ENCODE measurements at regions not wholly inside any gene's neighbourhood (a gene's known extent, or its start where the extent isn't known, plus 50 kb on each side); places are given as distances from the start of the nearest gene placed in this dataset.

DNA sequence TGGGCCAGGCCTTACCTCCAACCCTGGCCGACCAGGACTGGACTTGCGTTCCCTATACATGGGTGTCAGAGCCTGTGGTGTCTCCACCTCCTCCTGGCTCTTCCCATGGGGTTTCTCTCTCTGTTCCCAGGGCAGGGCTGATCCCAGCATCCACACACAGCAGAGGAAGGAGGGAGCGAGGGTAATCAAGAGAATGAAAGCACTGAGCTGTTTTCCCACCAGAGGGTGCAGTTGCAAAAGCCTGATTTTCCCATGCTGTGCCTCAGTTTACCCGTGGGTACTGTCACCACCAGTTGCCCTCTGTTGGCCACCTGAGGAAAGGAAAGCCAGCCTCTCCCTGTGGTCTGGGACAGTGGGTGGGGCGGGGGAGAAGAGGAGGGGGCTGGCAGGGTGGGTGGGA, 249.7 kb upstream of the GSE1 start:
- Histone ChIP-seq H3K27me3 (ENCODE audit: insufficient read depth, low read length, poor library complexity, severe bottlenecking) (no peaks in the 10 kb centered on the region), H3K36me3 (ENCODE audit: insufficient read depth, low read length) (no peaks in the 10 kb centered on the region), H3K9me2 (replicated peaks; ENCODE audit: low read depth, low read length) (no peaks in the 10 kb centered on the region), H3K4me3 (ENCODE audit: low read length, poor library complexity, severe bottlenecking) (no peak overlapping the region), H3K79me2 (ENCODE audit: insufficient read depth, low read length) (no peaks in the 10 kb centered on the region), H3K4me2 (ENCODE audit: low read depth, low read length, poor library complexity, severe bottlenecking) (no peak overlapping the region), H3K9me3 (ENCODE audit: insufficient read depth, low read depth, low read length) (no peaks in the 10 kb centered on the region), H2AFZ (ENCODE audit: low read length) (no peak overlapping the region), H3F3A (ENCODE audit: low read depth) (no peaks in the 10 kb centered on the region), H3K4me1 (ENCODE audit: insufficient read depth, low read length, poor library complexity, severe bottlenecking) (no peaks in the 10 kb centered on the region), H3K9ac (ENCODE audit: low read depth, low read length, poor library complexity, severe bottlenecking) (no peak overlapping the region), H4K20me1 (ENCODE audit: insufficient read depth, low read length, poor library complexity, severe bottlenecking) (no peaks in the 10 kb centered on the region)
- TF ChIP-seq, protein P1, sequence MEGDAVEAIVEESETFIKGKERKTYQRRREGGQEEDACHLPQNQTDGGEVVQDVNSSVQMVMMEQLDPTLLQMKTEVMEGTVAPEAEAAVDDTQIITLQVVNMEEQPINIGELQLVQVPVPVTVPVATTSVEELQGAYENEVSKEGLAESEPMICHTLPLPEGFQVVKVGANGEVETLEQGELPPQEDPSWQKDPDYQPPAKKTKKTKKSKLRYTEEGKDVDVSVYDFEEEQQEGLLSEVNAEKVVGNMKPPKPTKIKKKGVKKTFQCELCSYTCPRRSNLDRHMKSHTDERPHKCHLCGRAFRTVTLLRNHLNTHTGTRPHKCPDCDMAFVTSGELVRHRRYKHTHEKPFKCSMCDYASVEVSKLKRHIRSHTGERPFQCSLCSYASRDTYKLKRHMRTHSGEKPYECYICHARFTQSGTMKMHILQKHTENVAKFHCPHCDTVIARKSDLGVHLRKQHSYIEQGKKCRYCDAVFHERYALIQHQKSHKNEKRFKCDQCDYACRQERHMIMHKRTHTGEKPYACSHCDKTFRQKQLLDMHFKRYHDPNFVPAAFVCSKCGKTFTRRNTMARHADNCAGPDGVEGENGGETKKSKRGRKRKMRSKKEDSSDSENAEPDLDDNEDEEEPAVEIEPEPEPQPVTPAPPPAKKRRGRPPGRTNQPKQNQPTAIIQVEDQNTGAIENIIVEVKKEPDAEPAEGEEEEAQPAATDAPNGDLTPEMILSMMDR (conservative IDR thresholded peaks at IDR 0.05; ENCODE audit: low read length): no peak
- no peak for TF ChIP-seq EZH2phosphoT487 (IDR thresholded peaks at IDR 0.05; ENCODE audit: borderline replicate concordance)

DNA sequence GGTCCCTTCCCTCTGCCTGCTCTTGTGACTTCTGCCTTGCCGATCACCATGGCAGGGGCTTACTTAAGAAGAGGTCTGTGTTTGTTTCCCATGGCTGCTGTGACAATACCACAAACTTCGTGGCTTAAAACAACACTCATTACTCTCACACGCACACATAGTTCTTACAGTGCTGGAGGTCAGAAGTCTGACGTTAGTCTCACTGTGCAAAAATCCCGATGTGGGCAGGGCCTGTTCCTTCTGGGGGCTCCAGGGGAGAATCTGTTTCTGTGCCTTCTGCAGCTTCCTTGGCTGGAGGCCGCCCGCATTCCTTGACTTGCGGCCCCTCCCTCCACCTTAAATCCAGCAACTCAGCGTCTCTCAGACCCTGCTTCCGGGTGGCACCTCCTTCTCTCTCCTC, 249.2 kb upstream of the GSE1 start:
- H3K9me3 ChIP-seq (ENCODE audit: insufficient read depth, low read depth, low read length): no peaks in the 10 kb centered on the region
- H3F3A ChIP-seq (ENCODE audit: low read depth): no peaks in the 10 kb centered on the region
- no peak overlapping the region for H3K9ac ChIP-seq (ENCODE audit: low read depth, low read length, poor library complexity, severe bottlenecking)
- H3K4me3 ChIP-seq (ENCODE audit: low read length, poor library complexity, severe bottlenecking): no peak overlapping the region
- H3K4me2 ChIP-seq (ENCODE audit: low read depth, low read length, poor library complexity, severe bottlenecking): no peak overlapping the region
- H3K36me3 ChIP-seq (ENCODE audit: insufficient read depth, low read length): no peaks in the 10 kb centered on the region
- TF ChIP-seq, protein P1 (conservative IDR thresholded peaks at IDR 0.05; ENCODE audit: low read length): no peak
- no peak for TF ChIP-seq EZH2phosphoT487 (IDR thresholded peaks at IDR 0.05; ENCODE audit: borderline replicate concordance)
- no peaks in the 10 kb centered on the region for H3K4me1 ChIP-seq (ENCODE audit: insufficient read depth, low read length, poor library complexity, severe bottlenecking)
- H3K27me3 ChIP-seq (ENCODE audit: insufficient read depth, low read length, poor library complexity, severe bottlenecking): no peaks in the 10 kb centered on the region
- no peaks in the 10 kb centered on the region for H3K9me2 ChIP-seq (replicated peaks; ENCODE audit: low read depth, low read length)
- H3K79me2 ChIP-seq (ENCODE audit: insufficient read depth, low read length): no peaks in the 10 kb centered on the region
- no peaks in the 10 kb centered on the region for H4K20me1 ChIP-seq (ENCODE audit: insufficient read depth, low read length, poor library complexity, severe bottlenecking)
- H2AFZ ChIP-seq (ENCODE audit: low read length): no peak overlapping the region

DNA sequence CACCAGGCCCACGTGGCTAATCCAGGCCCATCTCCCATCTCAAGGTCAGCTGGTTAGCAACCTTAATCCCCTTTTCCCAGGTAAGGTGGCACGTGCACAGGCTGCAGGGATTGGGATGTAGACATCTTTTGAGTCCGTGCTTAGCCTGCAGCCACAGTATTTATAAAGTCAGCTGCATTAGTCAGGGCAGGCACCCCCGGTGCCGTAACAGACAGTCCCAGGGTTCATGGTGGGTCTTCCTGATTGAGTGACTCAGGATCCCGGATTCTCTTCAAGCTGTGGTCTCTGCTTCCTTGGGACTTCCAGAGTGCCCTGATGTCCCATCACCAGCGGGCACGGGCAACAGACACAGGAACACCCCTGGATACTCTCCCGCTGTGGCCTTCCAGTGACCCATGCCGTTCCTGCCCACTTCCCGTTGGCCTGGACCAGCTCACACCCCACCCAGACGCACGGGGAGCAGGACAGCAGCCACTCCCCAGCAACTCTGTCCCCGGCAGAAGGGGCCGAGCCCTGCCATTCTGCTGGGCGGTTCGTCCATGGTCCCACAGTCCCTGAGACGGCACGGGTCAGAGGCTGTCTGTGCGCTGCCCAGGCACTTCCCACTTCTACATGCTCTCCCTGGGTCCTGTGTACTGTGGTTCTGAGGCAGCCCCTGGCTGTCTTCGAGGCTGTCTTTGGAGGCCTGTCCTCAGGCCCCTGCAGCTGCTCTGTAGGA, 248.6 kb upstream of the GSE1 start:
- no peaks in the 10 kb centered on the region for H3K36me3 ChIP-seq (ENCODE audit: insufficient read depth, low read length)
- no peaks in the 10 kb centered on the region for H3K79me2 ChIP-seq (ENCODE audit: insufficient read depth, low read length)
- H2AFZ ChIP-seq (ENCODE audit: low read length): no peak overlapping the region
- H3K27me3 ChIP-seq (ENCODE audit: insufficient read depth, low read length, poor library complexity, severe bottlenecking): no peaks in the 10 kb centered on the region
- H3K4me3 ChIP-seq (ENCODE audit: low read length, poor library complexity, severe bottlenecking): no peak overlapping the region
- H3K4me1 ChIP-seq (ENCODE audit: insufficient read depth, low read length, poor library complexity, severe bottlenecking): no peaks in the 10 kb centered on the region
- H3K9me3 ChIP-seq (ENCODE audit: insufficient read depth, low read depth, low read length): no peaks in the 10 kb centered on the region
- no peak for TF ChIP-seq EZH2phosphoT487 (IDR thresholded peaks at IDR 0.05; ENCODE audit: borderline replicate concordance)
- TF ChIP-seq, protein P1 (conservative IDR thresholded peaks at IDR 0.05; ENCODE audit: low read length): no peak
- no peaks in the 10 kb centered on the region for H4K20me1 ChIP-seq (ENCODE audit: insufficient read depth, low read length, poor library complexity, severe bottlenecking)
- H3F3A ChIP-seq (ENCODE audit: low read depth): no peaks in the 10 kb centered on the region
- H3K4me2 ChIP-seq (ENCODE audit: low read depth, low read length, poor library complexity, severe bottlenecking): no peak overlapping the region
- H3K9ac ChIP-seq (ENCODE audit: low read depth, low read length, poor library complexity, severe bottlenecking): no peak overlapping the region
- H3K9me2 ChIP-seq (replicated peaks; ENCODE audit: low read depth, low read length): no peaks in the 10 kb centered on the region

All from Loucy (cell line).